HepG2 (cell line): ENCODE measurements at regions not wholly inside any gene's neighbourhood (a gene's known extent, or its start where the extent isn't known, plus 50 kb on each side); places are given as distances from the start of the nearest gene placed in this dataset.

ENCODE experiments used
- ATAC-seq: fragments of 200-7000 bp; cut with Tn5 transposase; 3 replicates; pipeline ENCODE4 v1.9.1; 2020; ENCODE audit warnings: mild to moderate bottlenecking, moderate library complexity
- BruUV-seq: library from RNA; stranded (reverse); fragments of 400-500 nt; replicated peaks from 2 replicates; lab custom pipeline; 2021; lab: Mats Ljungman, UMichigan
- CTCF ChIA-PET: fragments of 300-600 bp; formaldehyde crosslinking; extraction: SDS; loops from one replicate; lab custom pipeline; 2021; ENCODE audit warnings: low total read pairs, inconsistent platforms, low intra/inter-chr PET ratio; lab: Yijun Ruan, JAX
- POLR2A ChIA-PET: fragments of 350-600 bp; sonication (Branson Sonifier 250); formaldehyde crosslinking; loops from one replicate; lab custom pipeline; 2020; ENCODE audit warnings: antibody characterized with exemption, inconsistent platforms; lab: Yijun Ruan, JAX
- DNase-seq: peaks from one replicate; pipeline ENCODE4 v3.0.0-alpha.2; 2015; ENCODE audit warnings: low spot score
- FAIRE-seq: peaks from 3 replicates; lab custom pipeline; 2011; peaks lifted over from hg19 to GRCh38; lab: Jason Lieb, UNC
- H2AFZ ChIP-seq: one replicate; pipeline ENCODE4 v1.6.1; 2011; ENCODE audit warnings: low read length, inconsistent platforms
- H3K27ac ChIP-seq: fragments of 300-600 bp; 3 replicates; pipeline ENCODE4 v1.8.0; 2011; ENCODE audit warnings: mixed run types, mild to moderate bottlenecking, mixed read lengths, low read length, inconsistent platforms; ENCODE audit not compliant: insufficient read depth; ENCODE audit errors: extremely low read length
- H3K27me3 ChIP-seq, 2 experiments: fragments of 200-600 bp in 1 of 2; 2 replicates in 1 of 2; 3 replicates in 1 of 2; pipeline versions ENCODE4 v1.6.0 to v1.8.0; 2011; ENCODE audit warnings: low read length in 2 of 2, mild to moderate bottlenecking in 2 of 2, moderate library complexity in 2 of 2, inconsistent platforms in 1 of 2; ENCODE audit not compliant: insufficient read depth in 2 of 2, control insufficient read depth in 1 of 2
- H3K36me3 ChIP-seq, 2 experiments: fragments of 200-600 bp in 1 of 2; replicated peaks in 1 of 2; 2 replicates in 1 of 2; 3 replicates in 1 of 2; pipeline versions ENCODE4 v1.5.1 to v1.8.0; 2011; ENCODE audit warnings: low read length in 2 of 2, inconsistent platforms in 1 of 2; ENCODE audit not compliant: insufficient read depth in 2 of 2, control insufficient read depth in 1 of 2
- H3K4me1 ChIP-seq: 2 replicates; pipeline ENCODE4 v1.5.1; 2012; ENCODE audit warnings: low read length, inconsistent platforms; ENCODE audit not compliant: insufficient read depth
- H3K4me2 ChIP-seq: 2 replicates; pipeline ENCODE4 v1.6.0; 2011; ENCODE audit warnings: low read depth, low read length, inconsistent platforms
- H3K4me3 ChIP-seq, 3 experiments: fragments of 200-600 bp in 1 of 3; sonication (generic), shearing (Covaris generic) in 1 of 3; replicated peaks in 1 of 3; 2 replicates each; pipeline ENCODE4 v1.5.1; 2011 to 2016; ENCODE audit warnings: low read length in 3 of 3, inconsistent platforms in 2 of 3, low read depth in 2 of 3, mild to moderate bottlenecking in 2 of 3, control low read depth in 1 of 3, mixed read lengths in 1 of 3; ENCODE audit not compliant: insufficient read depth in 1 of 3
- H3K79me2 ChIP-seq: one replicate; pipeline ENCODE4 v1.6.1; 2011; ENCODE audit warnings: low read length, inconsistent platforms; ENCODE audit not compliant: insufficient read depth
- H3K9ac ChIP-seq: 2 replicates; pipeline ENCODE4 v1.6.0; 2011; ENCODE audit warnings: mild to moderate bottlenecking, low read depth, low read length, inconsistent platforms; ENCODE audit not compliant: insufficient read depth
- H3K9me3 ChIP-seq: 2 replicates; pipeline ENCODE4 v1.5.1; 2012; ENCODE audit warnings: mild to moderate bottlenecking, low read length
- H4K20me1 ChIP-seq: 2 replicates; pipeline ENCODE4 v1.6.0; 2011; ENCODE audit warnings: inconsistent platforms, mild to moderate bottlenecking, low read length, moderate library complexity; ENCODE audit not compliant: insufficient read depth
- ASH2L ChIP-seq: fragments of 300-600, 200-600 bp; sonication (generic); IDR thresholded peaks from 2 replicates; pipeline ENCODE4 v1.7.0; 2017; ENCODE audit warnings: low read depth, mild to moderate bottlenecking, moderate library complexity, mixed read lengths, low read length; ENCODE audit not compliant: insufficient read length
- CAMTA2 ChIP-seq: sonication (generic); formaldehyde crosslinking; IDR thresholded peaks from 2 replicates; pipeline ENCODE4 v1.4.0; 2020; ENCODE audit warnings: mild to moderate bottlenecking, missing genetic modification reagents, borderline replicate concordance
- ELF1 ChIP-seq: sonication (generic); formaldehyde crosslinking; IDR thresholded peaks from 2 replicates; pipeline ENCODE4 v1.4.0; 2020; ENCODE audit warnings: missing genetic modification reagents
- FOXA1 ChIP-seq, 2 experiments: fragments of 450-650 bp in 1 of 2; sonication (generic) in 1 of 2; formaldehyde crosslinking in 1 of 2; IDR thresholded peaks; 2 replicates each; pipeline versions ENCODE4 v1.4.0 to v1.6.1; 2016 to 2020; ENCODE audit warnings: missing genetic modification reagents in 1 of 2
- HDAC2 ChIP-seq: sonication (generic); formaldehyde crosslinking; IDR thresholded peaks from 2 replicates; pipeline ENCODE4 v1.4.0; 2020; ENCODE audit warnings: missing genetic modification reagents
- HMGA1 ChIP-seq: sonication (generic); formaldehyde crosslinking; conservative IDR thresholded peaks from 2 replicates; pipeline ENCODE4 v1.4.0; 2020; ENCODE audit warnings: missing genetic modification reagents
- HNF4G ChIP-seq, 2 experiments: sonication (generic) in 1 of 2; formaldehyde crosslinking in 1 of 2; IDR thresholded peaks; 2 replicates each; pipeline versions ENCODE4 v1.4.0 to v1.6.1; 2011 to 2020; ENCODE audit warnings: borderline replicate concordance in 2 of 2, low read depth in 2 of 2, mild to moderate bottlenecking in 2 of 2, low read length in 1 of 2, missing genetic modification reagents in 1 of 2, moderate library complexity in 1 of 2
- MAF1 ChIP-seq: sonication (generic); formaldehyde crosslinking; IDR thresholded peaks from 2 replicates; pipeline ENCODE4 v1.5.0; 2020; ENCODE audit warnings: missing genetic modification reagents, borderline replicate concordance
- RORA ChIP-seq: sonication (generic); formaldehyde crosslinking; IDR thresholded peaks from 2 replicates; pipeline ENCODE4 v1.5.0; 2020; ENCODE audit warnings: mild to moderate bottlenecking, missing genetic modification reagents, moderate library complexity
- TAF15 ChIP-seq: fragments of 200-400 bp; formaldehyde crosslinking; IDR thresholded peaks from one replicate; pipeline ENCODE4 v1.6.1; 2018; ENCODE audit warnings: mild to moderate bottlenecking, low read depth, low read length; ENCODE audit not compliant: poor library complexity, severe bottlenecking
- ZFP36L1 ChIP-seq: sonication (generic); formaldehyde crosslinking; IDR thresholded peaks from 2 replicates; pipeline ENCODE4 v1.8.0; 2022; ENCODE audit warnings: mild to moderate bottlenecking, missing genetic modification reagents, moderate library complexity
- ZNF205 ChIP-seq: IDR thresholded peaks from 2 replicates; pipeline ENCODE4 v1.6.1; 2018; ENCODE audit warnings: missing biosample characterization, missing genetic modification reagents
- ZNF34 ChIP-seq: sonication (generic); formaldehyde crosslinking; IDR thresholded peaks from 2 replicates; pipeline ENCODE4 v1.4.0; 2020; ENCODE audit warnings: mild to moderate bottlenecking, missing genetic modification reagents, borderline replicate concordance
- ZNF713 ChIP-seq: sonication (generic); formaldehyde crosslinking; IDR thresholded peaks from 2 replicates; pipeline ENCODE4 v1.4.0; 2020; ENCODE audit warnings: mild to moderate bottlenecking, missing genetic modification reagents
- ZNF747 ChIP-seq: sonication (generic); formaldehyde crosslinking; IDR thresholded peaks from 2 replicates; pipeline ENCODE4 v1.8.1; 2023; ENCODE audit warnings: missing genetic modification reagents, mild to moderate bottlenecking, borderline replicate concordance
- ZNF749 ChIP-seq: sonication (generic); formaldehyde crosslinking; IDR thresholded peaks from 2 replicates; pipeline ENCODE4 v1.8.0; 2022; ENCODE audit warnings: mild to moderate bottlenecking, missing genetic modification reagents, moderate library complexity, borderline replicate concordance
- WGBS: methylation state at CpG from one replicate; pipeline ENCODE4 v1.1.6; 2017; ENCODE audit warnings: low lambda C conversion rate; 5-methylcytosine and 5-hydroxymethylcytosine counted together
- in situ Hi-C: cut with HindIII; loops from 2 replicates; pipeline ENCODE4 v1.10.0; 2017; ENCODE audit warnings: low pct_unique_long_range_greater_than_20kb; ENCODE audit not compliant: extremely low pct_ligation_motif_present
- intact Hi-C: fragments of 100-400 bp; cut with micrococcal nuclease; formaldehyde crosslinking; loops from one replicate; pipeline ENCODE4 v1.10.0; 2022; ENCODE audit not compliant: unreplicated experiment
- TF ChIP-seq, protein P1 (sequence below): sonication (generic); formaldehyde crosslinking; IDR thresholded peaks from 2 replicates; pipeline ENCODE4 v1.4.0; 2020; ENCODE audit warnings: missing genetic modification reagents
- TF ChIP-seq, protein P2 (sequence below): IDR thresholded peaks from 2 replicates; pipeline ENCODE4 v1.6.1; 2016; ENCODE audit warnings: missing compliant biosample characterization, missing genetic modification reagents, borderline replicate concordance

DNA sequence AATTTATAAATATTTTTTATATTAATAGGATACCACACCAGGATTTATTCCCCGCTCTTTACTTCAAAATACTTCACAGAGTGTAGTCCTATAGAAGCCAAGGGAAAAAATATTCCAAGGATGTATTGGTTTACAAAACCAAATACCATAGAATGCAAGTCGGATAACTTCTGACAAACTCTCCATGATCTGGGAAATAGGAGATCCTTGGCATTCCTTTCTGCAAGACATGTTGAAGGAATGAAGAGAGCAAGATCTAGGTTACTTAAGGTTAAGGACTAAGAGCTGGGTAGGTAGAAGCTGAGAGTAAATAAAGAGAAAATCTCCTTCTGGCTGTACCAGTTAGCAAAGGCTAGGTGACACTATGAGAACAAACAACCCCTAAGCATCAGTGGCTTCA is 141.2 kb downstream of the LRATD1 start:
- no peak for DNase-seq
- Histone ChIP-seq H3K4me3 (no peak overlapping the region), H3K9me3 (no peaks in the 10 kb centered on the region), H3K27me3 (0 out of 5 replicates have a peak, but pooled peaks cover 0 to 3% of the 10 kb centered on the region in 2 experiments), H3K4me2 (no peak overlapping the region), H3K79me2 (no peaks in the 10 kb centered on the region), H3K27ac (no peak overlapping the region), H2AFZ (no peak overlapping the region), H3K9ac (no peak overlapping the region), H3K36me3 (no peaks in the 10 kb centered on the region), H3K4me1 (peaks cover under 1% of the 10 kb centered on the region), H4K20me1 (no peaks in the 10 kb centered on the region)
- ChIA-PET POLR2A (no interaction called here), CTCF (no interaction called here)
- intact Hi-C loops = no loop called here
- BruUV-seq = no TSS peak
- no peak for FAIRE-seq
- in situ Hi-C loops = no loop called here
- TF ChIP-seq ZNF34 (CRISPR knock-in tag) (no peak), ELF1 (CRISPR knock-in tag) (no peak), ZNF713 (CRISPR knock-in tag) (no peak), HNF4G (IDR thresholded peaks at IDR 0.05; ENCODE audit: borderline replicate concordance, low read depth, low read length) (no peak), HNF4G (CRISPR knock-in tag; IDR thresholded peaks at IDR 0.05; ENCODE audit: borderline replicate concordance, low read depth) (no peak), MAF1 (CRISPR knock-in tag) (no peak), CAMTA2 (CRISPR knock-in tag) (no peak), HDAC2 (CRISPR knock-in tag) (no peak), ZNF747 (CRISPR knock-in tag) (no peak), ZNF205 (CRISPR knock-in tag) (no peak), RORA (CRISPR knock-in tag) (no peak), TAF15 (no peak), ASH2L (no peak), FOXA1 (IDR thresholded peaks at IDR 0.05) (no peak), FOXA1 (CRISPR knock-in tag; IDR thresholded peaks at IDR 0.05) (no peak), HMGA1 (no peak), ZFP36L1 (CRISPR knock-in tag) (no peak), ZNF749 (no peak)
- TF ChIP-seq, protein P1, sequence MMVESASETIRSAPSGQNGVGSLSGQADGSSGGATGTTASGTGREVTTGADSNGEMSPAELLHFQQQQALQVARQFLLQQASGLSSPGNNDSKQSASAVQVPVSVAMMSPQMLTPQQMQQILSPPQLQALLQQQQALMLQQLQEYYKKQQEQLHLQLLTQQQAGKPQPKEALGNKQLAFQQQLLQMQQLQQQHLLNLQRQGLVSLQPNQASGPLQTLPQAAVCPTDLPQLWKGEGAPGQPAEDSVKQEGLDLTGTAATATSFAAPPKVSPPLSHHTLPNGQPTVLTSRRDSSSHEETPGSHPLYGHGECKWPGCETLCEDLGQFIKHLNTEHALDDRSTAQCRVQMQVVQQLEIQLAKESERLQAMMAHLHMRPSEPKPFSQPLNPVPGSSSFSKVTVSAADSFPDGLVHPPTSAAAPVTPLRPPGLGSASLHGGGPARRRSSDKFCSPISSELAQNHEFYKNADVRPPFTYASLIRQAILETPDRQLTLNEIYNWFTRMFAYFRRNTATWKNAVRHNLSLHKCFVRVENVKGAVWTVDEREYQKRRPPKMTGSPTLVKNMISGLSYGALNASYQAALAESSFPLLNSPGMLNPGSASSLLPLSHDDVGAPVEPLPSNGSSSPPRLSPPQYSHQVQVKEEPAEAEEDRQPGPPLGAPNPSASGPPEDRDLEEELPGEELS (CRISPR knock-in tag) = no peak
- TF ChIP-seq, protein P2, sequence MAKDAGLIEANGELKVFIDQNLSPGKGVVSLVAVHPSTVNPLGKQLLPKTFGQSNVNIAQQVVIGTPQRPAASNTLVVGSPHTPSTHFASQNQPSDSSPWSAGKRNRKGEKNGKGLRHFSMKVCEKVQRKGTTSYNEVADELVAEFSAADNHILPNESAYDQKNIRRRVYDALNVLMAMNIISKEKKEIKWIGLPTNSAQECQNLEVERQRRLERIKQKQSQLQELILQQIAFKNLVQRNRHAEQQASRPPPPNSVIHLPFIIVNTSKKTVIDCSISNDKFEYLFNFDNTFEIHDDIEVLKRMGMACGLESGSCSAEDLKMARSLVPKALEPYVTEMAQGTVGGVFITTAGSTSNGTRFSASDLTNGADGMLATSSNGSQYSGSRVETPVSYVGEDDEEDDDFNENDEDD (CRISPR knock-in tag) = no peak
- WGBS = 1% methylated on average over 2 of the region's 2 CpGs
- no peak for ATAC-seq
